K562 (cell line): ENCODE measurements at regions not wholly inside any gene's neighbourhood (a gene's known extent, or its start where the extent isn't known, plus 50 kb on each side); places are given as distances from the start of the nearest gene placed in this dataset.

Experiments
- ATAC-seq: fragments of 200-7000 bp; cut with Tn5 transposase; 3 replicates; pipeline ENCODE4 v1.9.1; 2020; ENCODE audit warnings: moderate library complexity
- BruUV-seq: library from RNA; stranded (reverse); fragments of 400-500 nt; replicated peaks from 2 replicates; lab custom pipeline; 2021; lab: Mats Ljungman, UMichigan
- CTCF ChIA-PET: fragments of 300-600 bp; formaldehyde crosslinking; extraction: SDS; loops from one replicate; lab custom pipeline; 2021; ENCODE audit warnings: low intra/inter-chr PET ratio; lab: Yijun Ruan, JAX
- POLR2A ChIA-PET: fragments of 300-600, 350-650 bp; sonication (Branson Sonifier 250); formaldehyde crosslinking; extraction: SDS; loops from one replicate; lab custom pipeline; 2021; ENCODE audit warnings: antibody characterized with exemption, inconsistent platforms; lab: Yijun Ruan, JAX
- DNase-seq, 4 experiments: peaks; one replicate each; pipeline versions ENCODE4 v3.0.0 to v3.0.0-alpha.2; 2011 to 2018; ENCODE audit warnings: low spot score in 3 of 4, mixed read lengths in 3 of 4; ENCODE audit errors: extremely low read depth in 1 of 4
- FAIRE-seq: peaks from 2 replicates; lab custom pipeline; 2011; peaks lifted over from hg19 to GRCh38; lab: Jason Lieb, UNC
- H2AFZ ChIP-seq: 2 replicates; pipeline ENCODE4 v1.6.0; 2011; ENCODE audit warnings: low read depth, low read length, control low read depth, inconsistent platforms
- H3K27ac ChIP-seq: fragments of 200-600 bp; 3 replicates; pipeline ENCODE4 v1.8.0; 2011; ENCODE audit warnings: low read depth, mild to moderate bottlenecking, control low read depth, inconsistent platforms, low read length, moderate library complexity, mixed read lengths; ENCODE audit errors: extremely low read depth
- H3K27me3 ChIP-seq, 2 experiments: fragments of 300-600 bp in 1 of 2; 2 replicates in 1 of 2; 3 replicates in 1 of 2; pipeline versions ENCODE4 v1.6.0 to v1.8.0; 2011; ENCODE audit warnings: inconsistent platforms in 2 of 2, low read length in 2 of 2, mild to moderate bottlenecking in 1 of 2, mixed read lengths in 1 of 2, moderate library complexity in 1 of 2; ENCODE audit not compliant: control insufficient read depth in 2 of 2, insufficient read depth in 2 of 2
- H3K36me3 ChIP-seq: fragments of 300-600 bp; 3 replicates; pipeline ENCODE4 v1.8.0; 2011; ENCODE audit warnings: mild to moderate bottlenecking, low read length, inconsistent platforms; ENCODE audit not compliant: control insufficient read depth, insufficient read depth
- H3K4me1 ChIP-seq, 2 experiments: fragments of 200-600 bp in 1 of 2; replicated peaks in 1 of 2; 2 replicates in 1 of 2; 3 replicates in 1 of 2; pipeline versions ENCODE4 v1.5.1 to v1.8.0; 2011; ENCODE audit warnings: inconsistent platforms in 2 of 2, low read length in 2 of 2, mild to moderate bottlenecking in 1 of 2, mixed read lengths in 1 of 2, moderate library complexity in 1 of 2; ENCODE audit not compliant: control insufficient read depth in 2 of 2, insufficient read depth in 2 of 2
- H3K4me2 ChIP-seq: 2 replicates; pipeline ENCODE4 v1.6.1; 2011; ENCODE audit warnings: low read length, control low read depth, inconsistent platforms, mixed read lengths; ENCODE audit not compliant: insufficient read depth
- H3K4me3 ChIP-seq: fragments of 200-600 bp; sonication (generic), shearing (Covaris generic); 2 replicates; pipeline ENCODE4 v1.5.1; 2016; ENCODE audit warnings: control low read depth, inconsistent platforms
- H3K79me2 ChIP-seq: fragments of 200-600 bp; 3 replicates; pipeline ENCODE4 v1.8.0; 2011; ENCODE audit warnings: low read length, inconsistent platforms; ENCODE audit not compliant: control insufficient read depth, insufficient read depth
- H3K9ac ChIP-seq, 2 experiments: 2 replicates each; pipeline versions ENCODE4 v1.6.0 to v1.6.1; 2011; ENCODE audit warnings: low read depth in 2 of 2, low read length in 2 of 2, control low read depth in 1 of 2, inconsistent platforms in 1 of 2, mild to moderate bottlenecking in 1 of 2, mixed read lengths in 1 of 2; ENCODE audit not compliant: insufficient read depth in 1 of 2
- H3K9me1 ChIP-seq: one replicate; pipeline ENCODE4 v1.6.0; 2011; ENCODE audit warnings: inconsistent platforms, mild to moderate bottlenecking, low read length, moderate library complexity; ENCODE audit not compliant: control insufficient read depth, insufficient read depth
- H3K9me3 ChIP-seq: replicated peaks from 2 replicates; pipeline ENCODE4 v1.5.1; 2011; ENCODE audit warnings: low read depth, low read length, inconsistent platforms; ENCODE audit not compliant: control insufficient read depth, insufficient read depth
- H4K20me1 ChIP-seq: replicated peaks from 2 replicates; pipeline ENCODE4 v1.6.1; 2011; ENCODE audit warnings: low read length, inconsistent platforms, mixed read lengths; ENCODE audit not compliant: control insufficient read depth, insufficient read depth
- CC2D1A ChIP-seq: fragments of 450-650 bp; IDR thresholded peaks from 2 replicates; pipeline ENCODE4 v1.6.1; 2017; ENCODE audit warnings: mild to moderate bottlenecking
- GATA2 ChIP-seq: sonication (generic); formaldehyde crosslinking; IDR thresholded peaks from 2 replicates; pipeline ENCODE4 v1.4.0; 2020; ENCODE audit warnings: mild to moderate bottlenecking, missing genetic modification reagents
- IRF2 ChIP-seq: sonication (generic); formaldehyde crosslinking; IDR thresholded peaks from 2 replicates; pipeline ENCODE4 v1.8.1; 2022; ENCODE audit warnings: mild to moderate bottlenecking, missing genetic modification reagents
- LCOR ChIP-seq: sonication (generic); formaldehyde crosslinking; IDR thresholded peaks from 2 replicates; pipeline ENCODE4 v1.8.0; 2022; ENCODE audit warnings: mild to moderate bottlenecking, missing genetic modification reagents
- PCBP1 ChIP-seq: fragments of 200-400 bp; formaldehyde crosslinking; IDR thresholded peaks from 2 replicates; pipeline ENCODE4 v1.6.1; 2018; ENCODE audit warnings: mild to moderate bottlenecking, low read depth, low read length; ENCODE audit not compliant: poor library complexity, severe bottlenecking
- PHTF2 ChIP-seq: fragments of 250-450 bp; sonication (Bioruptor Pico); IDR thresholded peaks from 2 replicates; pipeline ENCODE4 v1.5.0; 2021; ENCODE audit warnings: mild to moderate bottlenecking
- POLR2G ChIP-seq: fragments of 200-400 bp; formaldehyde crosslinking; IDR thresholded peaks from 2 replicates; pipeline ENCODE4 v1.6.1; 2017; ENCODE audit warnings: low read depth, mild to moderate bottlenecking, antibody characterized with exemption, low read length, moderate library complexity
- SNAPC5 ChIP-seq: fragments of 250-450 bp; sonication (Bioruptor Pico); IDR thresholded peaks from 2 replicates; pipeline ENCODE4 v1.8.0; 2021; ENCODE audit warnings: moderate library complexity, mild to moderate bottlenecking, inconsistent platforms
- SNIP1 ChIP-seq: fragments of 450-650 bp; IDR thresholded peaks from 2 replicates; pipeline ENCODE4 v1.7.1; 2017; ENCODE audit warnings: low read depth, mild to moderate bottlenecking
- WGBS: fragments of 100-300 bp; shearing (Covaris generic); methylation state at CpG from one replicate; pipeline ENCODE4 v1.1.6; 2016; ENCODE audit warnings: low coverage, mixed read lengths; ENCODE audit not compliant: insufficient coverage; ENCODE audit errors: missing lambda C conversion rate; 5-methylcytosine and 5-hydroxymethylcytosine counted together
- in situ Hi-C: fragments of 300-500 bp; cut with MboI; formaldehyde crosslinking; loops from 4 replicates; pipeline ENCODE4 v1.15.0; 2018; ENCODE audit warnings: inconsistent platforms, mixed read lengths
- intact Hi-C: fragments of 100-400 bp; cut with micrococcal nuclease; formaldehyde crosslinking; loops from 2 replicates; pipeline ENCODE4 v1.14.2; 2022

GRCh38 chr11:37616291-37616690, 1018.3 kb upstream of the RAG2 start:
- DNase-seq (no peak), FAIRE-seq (no peak), ATAC-seq (no peak)
- Histone ChIP-seq H3K36me3 (no peaks in the 10 kb centered on the region), H3K9ac (no peak overlapping the region), H3K4me1 (no peaks in the 10 kb centered on the region), H3K79me2 (no peaks in the 10 kb centered on the region), H3K4me2 (no peak overlapping the region), H3K27ac (no peak overlapping the region), H2AFZ (no peak overlapping the region), H3K27me3 (no peaks in the 10 kb centered on the region), H4K20me1 (no peaks in the 10 kb centered on the region), H3K9me3 (no peaks in the 10 kb centered on the region), H3K9me1 (no peaks in the 10 kb centered on the region), H3K4me3 (no peak overlapping the region)
- CTCF ChIA-PET, result no interaction called here
- in situ Hi-C loops, result no loop called here
- intact Hi-C loops, result no loop called here
- no TSS peak for BruUV-seq
- TF ChIP-seq PCBP1 (no peak), GATA2 (CRISPR knock-in tag) (no peak), SNAPC5 (CRISPR knock-in tag) (no peak), IRF2 (no peak), POLR2G (no peak), CC2D1A (no peak), LCOR (CRISPR knock-in tag) (no peak), SNIP1 (no peak), PHTF2 (no peak)
- 6% methylated on average over 1 of the region's 1 CpG for WGBS
- POLR2A ChIA-PET, result no interaction called here
